CD4-positive, alpha-beta T cell treated with Interleukin-4 for 1 hour (primary cell): ENCODE measurements at regions not wholly inside any gene's neighbourhood (a gene's known extent, or its start where the extent isn't known, plus 50 kb on each side); places are given as distances from the start of the nearest gene placed in this dataset.

ENCODE experiments used
- DNase-seq, 2 donors: peaks; one replicate each; pipeline ENCODE4 v3.0.0-alpha.2; 2020 to 2022

DNA sequence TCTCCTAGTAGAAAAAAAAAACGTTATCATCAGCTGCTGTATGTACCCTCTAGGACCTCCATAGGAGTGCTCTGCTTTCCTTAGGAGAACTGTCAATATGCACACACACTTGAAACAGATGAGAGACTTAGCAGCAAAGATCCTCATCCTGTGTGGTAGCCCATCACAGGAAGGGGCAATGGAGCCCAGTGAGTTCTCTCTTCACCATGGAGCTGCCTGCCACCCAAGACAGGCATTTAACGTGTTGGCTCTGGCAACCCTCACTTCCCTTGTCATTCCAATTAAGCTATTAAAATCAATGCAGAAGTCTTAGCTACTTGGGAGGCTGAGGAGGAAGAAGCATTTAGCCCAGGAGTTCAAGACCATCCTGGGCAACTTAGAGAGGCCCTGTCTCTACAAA is 64.8 kb upstream of the PLEKHA5 start:
- DNase-seq, result no peak

DNA sequence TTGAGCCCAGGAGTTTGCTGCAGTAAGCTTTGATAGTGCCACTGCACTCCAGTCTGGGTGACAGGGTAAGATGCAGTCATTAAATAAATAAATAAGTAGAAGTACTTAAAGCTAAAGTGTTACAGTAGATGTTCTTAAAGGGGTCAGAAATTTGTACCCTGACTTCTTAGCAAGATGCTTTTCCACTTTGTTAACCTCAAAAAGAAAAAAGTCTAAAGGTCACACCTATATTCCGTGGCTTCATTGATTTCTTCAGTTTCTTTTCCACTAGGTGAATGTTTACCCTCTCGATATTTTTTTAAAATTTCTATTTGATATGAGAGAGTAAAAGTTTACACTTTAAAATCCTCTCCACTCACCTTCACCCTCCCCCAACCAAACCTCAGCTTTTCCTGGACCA is 64.3 kb upstream of the PLEKHA5 start:
- no peak for DNase-seq

DNA sequence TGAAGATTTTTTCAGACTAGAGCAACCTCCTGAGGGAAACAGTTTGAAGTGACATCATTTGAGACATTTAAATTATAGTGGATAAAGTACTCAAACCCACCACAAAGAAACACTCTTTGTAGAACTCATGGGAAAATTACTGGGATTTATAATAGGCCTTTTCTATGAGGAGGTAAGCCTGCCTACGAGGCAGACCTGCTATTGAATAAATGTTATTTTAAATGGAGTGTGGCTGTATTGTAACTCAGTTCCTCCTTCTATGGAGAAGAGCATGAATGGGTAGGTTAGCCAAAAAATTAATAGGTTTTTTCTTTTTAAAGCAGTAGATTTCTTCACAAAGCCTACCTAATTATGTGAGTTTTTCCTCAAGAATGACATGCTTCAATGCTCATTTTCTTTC is 63.7 kb upstream of the PLEKHA5 start:
- DNase-seq, result no peak

DNA sequence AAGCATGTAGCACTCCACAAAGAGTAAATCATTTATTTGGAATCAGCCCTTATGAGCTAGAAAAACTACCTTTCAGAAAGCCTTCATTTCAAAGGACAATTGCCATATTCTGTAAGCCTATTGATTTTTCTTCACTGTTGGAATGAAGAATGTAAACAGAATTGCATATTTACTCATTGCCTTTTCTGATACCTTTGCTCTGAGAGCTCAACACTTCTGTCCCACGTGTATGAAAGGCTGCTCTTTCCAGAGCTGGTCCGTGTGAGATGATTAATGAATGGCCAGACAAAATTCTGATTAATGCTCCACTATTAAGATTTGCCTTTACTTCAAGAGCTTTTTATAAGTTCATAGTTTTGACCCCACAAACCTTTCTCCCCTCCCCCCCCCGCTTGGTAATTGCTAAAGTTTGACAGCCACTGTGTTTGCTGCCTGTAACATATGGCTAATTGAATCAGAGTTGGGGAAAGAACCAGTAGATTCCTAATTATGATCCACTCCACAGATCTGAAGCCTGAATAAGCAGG is 63.0 kb upstream of the PLEKHA5 start:
- DNase-seq, result no peak

DNA sequence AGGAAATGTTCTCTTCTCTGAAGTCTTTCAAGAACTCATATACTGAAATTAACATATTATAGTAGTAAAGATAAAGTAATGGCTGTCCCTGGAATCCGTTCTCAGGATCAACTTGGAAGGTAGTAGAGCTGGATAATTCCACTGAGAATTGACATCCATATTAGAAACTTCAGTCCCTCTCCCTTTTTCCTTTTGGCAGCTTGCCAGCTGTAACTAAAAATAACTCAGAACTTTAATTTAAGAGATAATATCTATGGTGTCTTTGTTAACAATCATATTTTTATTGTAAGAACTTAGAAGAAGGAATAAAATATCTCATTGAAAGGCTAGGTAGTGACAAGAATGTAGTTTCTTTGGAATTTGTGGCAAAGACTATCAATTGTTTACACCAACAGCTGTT is 61.4 kb upstream of the PLEKHA5 start:
- no peak for DNase-seq

DNA sequence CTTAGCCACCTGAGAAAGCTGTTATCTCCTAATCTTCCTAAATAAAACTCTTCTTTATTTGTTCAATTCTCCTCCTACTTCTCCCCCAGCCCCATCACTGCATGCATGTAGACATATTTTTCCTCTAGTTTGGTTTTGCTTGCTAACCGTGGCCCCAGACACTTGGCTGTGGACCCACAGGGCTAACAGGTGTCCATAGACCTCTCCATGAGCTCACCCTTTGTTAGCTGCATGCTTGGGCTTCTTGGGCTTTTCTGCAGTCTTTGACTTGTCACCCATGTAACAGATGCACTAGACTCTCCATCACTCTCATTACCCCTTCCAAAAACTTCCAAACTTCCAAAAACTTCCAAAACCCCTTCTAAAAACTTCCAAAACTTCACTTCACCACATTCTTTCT is 59.2 kb upstream of the PLEKHA5 start:
- no peak for DNase-seq

- no peak for DNase-seq
These were observed 54.8 kb upstream of the PLEKHA5 start for GRCh38 chr12:19074700-19075099.

GRCh38 chr12:19075711-19076340 is 53.7 kb upstream of the PLEKHA5 start:
- DNase-seq, result no peak
